HCEC 1CT (cell line): ENCODE measurements at regions not wholly inside any gene's neighbourhood (a gene's known extent, or its start where the extent isn't known, plus 50 kb on each side); places are given as distances from the start of the nearest gene placed in this dataset.

Source experiments
- DNase-seq: peaks from one replicate; pipeline ENCODE4 v3.0.0-alpha.2; 2017

DNA sequence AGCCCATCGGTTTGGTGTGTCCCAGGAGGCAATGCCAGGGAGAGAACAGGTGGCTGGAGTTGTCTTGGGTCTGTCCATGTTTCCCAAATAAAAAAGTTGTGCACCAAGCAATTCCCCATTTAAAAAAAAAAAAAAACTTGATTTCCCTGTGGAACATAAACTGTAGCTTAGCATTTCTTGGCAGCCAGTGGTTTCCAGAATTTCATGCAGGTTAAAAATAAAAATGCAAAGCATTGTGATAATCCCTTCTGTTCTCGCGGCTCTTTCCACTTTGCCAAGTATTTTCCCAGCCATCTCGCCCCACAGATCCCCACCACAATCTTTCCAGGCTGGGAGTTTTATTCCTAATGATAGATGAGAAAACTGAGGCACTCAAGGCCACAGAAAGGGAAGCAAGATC is 51.4 kb upstream of the MSX1 start:
- DNase-seq, result no peak

DNA sequence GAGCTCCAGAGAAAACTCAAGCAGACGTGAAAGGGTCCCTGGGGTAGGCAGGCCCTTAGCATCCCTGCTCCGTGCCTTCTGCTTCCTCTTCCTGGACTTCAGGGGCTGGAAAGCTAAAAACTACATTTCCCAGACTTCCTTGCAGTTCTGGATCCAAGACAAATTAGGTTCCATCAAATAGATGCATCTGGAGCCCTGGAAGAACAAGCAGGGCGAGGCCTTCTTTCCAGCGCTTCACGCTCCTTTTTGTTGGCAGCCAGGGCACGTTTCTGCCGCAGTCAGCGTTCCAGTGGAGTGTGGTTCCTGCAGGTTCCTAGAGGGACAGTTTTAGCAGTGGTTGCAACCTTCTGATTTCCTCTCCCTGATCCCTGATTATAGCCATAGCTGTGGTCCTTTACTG is 53.6 kb upstream of the MSX1 start:
- no peak for DNase-seq

DNA sequence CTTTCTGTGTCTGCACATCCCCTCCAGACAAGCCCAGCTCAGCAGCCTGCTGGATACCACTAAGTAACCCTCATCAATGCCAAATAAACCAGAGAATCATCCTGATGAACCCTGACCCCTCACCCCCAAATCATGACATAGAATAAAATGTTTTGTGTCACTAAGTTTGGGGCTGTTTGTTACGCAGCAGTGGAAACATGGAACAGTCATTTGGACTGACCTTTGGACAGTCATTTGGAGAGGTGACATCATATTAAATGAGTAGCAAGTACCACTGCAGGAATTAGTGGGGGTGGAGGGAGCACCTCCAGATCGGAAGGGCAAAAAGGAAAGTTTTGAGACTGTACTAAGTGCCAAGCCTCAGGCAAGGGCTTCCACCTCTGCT is 55.6 kb upstream of the MSX1 start:
- DNase-seq, result no peak

DNA sequence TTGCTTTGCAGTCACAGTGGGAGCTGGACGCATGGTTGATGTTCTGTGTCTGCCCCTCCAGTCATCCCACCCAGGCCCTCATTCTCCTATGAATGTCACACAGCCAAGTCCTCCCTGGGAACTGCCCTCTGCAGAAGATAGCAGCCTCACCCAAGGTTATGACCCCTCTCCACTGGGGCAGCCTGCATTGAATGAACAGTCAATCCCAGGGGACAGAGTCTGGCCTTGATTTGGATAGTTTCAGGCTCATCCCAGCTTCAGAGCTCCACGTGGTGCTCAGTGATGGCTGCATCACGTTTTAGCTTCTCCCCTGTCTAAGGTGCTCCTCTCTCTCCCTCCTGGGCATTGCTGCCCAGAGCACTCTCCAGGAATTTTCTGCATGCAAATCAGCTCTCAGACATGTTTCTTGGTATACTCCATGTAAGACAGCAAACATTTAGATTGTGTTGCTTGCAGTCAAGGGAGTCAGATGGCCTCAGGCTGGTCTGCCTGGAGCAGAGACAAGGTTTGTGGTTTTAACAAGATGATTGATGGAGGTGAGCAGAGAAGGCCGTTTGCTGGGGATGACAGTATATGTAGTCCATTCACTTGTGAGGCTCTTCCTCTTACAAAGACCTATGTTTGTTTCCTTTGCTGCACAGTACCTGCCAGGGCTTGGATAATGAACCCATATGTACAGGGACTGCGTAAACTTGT is 56.1 kb upstream of the MSX1 start:
- DNase-seq, result no peak

DNA sequence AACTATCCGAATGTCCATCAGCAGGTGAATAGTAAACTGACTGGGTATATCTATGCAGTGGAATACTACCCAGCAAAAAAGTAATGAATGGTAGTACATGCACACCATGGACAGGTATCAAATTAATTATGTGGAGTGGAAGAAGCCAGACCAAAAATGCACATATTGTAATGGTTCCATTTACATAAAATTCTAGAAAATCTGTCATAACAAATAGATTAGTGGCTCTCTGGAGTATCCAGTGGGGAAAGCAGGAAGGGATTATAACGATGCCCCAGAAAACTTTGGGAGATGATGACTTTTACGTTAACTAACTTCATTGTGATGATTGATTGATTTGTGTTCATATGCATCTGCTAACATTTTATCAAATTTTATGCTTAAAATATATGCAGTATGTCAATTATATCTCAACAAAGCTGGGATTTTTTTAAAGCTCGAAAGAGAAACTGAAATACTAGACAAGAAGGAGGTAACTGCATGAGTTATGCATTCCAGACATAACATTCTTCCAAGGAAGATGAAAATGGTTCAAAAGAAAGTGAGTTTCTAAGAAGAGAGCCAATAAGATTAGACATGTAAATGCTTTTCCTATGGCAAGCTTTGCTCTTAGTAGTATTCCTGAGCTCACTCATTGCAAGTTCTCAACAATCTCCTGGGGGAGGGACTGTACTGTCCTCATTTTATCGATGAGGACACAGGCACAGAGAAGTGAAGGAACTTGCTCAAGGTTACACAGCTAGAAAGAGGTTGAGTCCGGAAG is 58.6 kb upstream of the MSX1 start:
- no peak for DNase-seq

DNA sequence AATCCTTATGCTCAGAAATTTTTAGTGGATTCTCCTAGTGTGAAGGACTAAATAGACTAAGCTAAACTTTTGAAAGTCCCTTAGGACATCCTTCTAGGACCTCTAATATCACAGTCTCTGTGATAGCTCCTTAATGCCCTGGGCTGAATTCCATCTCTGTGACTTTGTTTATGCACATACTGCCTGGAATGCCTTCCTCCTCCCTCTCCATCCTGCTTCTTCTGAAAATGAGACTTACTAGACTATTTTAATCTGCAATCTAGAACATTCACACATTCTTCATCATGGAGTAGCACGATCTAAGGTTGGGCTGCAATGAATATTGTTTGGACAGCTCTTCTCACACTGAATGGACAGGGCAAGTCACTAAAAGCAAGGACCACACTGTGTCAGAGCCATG is 65.0 kb upstream of the MSX1 start:
- no peak for DNase-seq

DNA sequence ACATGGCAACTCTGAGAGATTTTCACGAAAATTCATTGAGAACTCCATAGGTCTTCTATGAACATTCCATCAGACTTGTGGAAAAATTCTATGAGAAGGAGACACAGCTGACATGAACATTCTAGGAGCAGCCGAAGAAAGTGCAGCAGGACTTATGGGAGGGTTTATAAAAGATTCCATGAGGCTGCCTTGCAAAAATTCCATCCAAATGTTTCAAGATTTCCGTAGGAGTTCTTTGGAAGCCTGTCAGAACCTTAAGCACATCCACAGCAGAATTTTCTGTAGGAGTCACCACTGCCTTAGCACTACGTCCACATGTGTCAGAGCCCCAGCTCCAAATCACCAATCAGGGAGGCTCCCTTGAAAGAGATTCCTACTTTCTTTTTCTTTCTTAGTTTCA is 67.0 kb upstream of the MSX1 start:
- DNase-seq, result no peak

DNA sequence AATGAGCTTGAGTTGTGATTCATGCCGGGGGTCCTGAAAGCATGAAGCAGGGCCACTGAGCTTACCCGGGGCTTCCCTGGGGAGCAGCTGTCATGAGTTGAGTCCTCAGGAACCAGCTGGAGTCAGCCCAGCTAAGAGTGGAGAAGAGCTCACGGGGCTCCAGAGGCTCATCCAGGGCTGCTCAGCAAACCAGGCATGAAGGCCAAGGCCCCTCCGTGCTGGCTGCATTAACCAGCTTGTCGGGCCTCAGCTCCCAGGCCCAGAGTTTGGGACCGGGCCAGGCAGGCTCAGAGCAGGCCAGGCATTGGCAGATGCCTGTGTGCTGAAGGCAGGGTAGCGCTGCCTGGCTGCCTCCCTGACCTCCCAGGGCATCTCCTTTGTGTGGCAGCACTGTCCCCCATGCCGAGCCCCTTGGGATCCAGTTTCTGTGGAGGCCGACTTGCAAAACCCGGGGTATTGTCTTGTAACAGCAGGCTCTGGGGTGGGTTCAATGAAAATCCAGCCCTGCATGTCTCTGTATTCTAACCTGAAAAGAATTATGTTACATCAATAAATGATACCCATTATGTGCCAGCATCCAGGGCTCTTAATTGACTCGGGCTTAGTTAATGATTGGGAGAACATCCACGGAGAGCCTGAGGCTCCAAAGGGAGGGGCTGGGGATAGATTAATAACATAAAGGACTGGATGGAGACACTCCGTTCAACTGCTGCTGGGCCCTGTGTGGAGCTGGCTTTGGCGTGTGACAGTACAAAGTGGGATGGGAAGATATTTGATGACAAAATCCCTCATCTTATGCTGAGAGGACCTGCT is 68.0 kb upstream of the MSX1 start:
- DNase-seq, result no peak

DNA sequence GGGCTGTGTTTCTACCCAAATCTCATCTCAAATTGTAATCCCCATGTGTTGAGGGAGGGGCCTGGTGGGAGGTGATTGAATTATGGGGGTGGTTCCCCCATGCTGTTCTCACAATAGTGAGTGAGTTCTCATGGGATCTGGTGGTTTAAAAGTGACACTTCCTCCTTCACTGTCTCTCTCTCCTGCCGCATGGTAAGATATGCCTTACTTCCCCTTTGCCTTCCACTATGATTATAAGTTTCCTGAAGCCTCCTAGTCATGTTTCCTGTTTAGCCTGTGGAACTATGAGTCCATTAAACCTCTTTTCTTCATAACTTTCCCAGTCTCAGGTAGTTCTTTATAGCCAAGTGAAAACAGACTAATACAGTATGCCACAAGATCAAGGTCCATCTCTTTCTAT is 70.0 kb upstream of the MSX1 start:
- no peak for DNase-seq

DNA sequence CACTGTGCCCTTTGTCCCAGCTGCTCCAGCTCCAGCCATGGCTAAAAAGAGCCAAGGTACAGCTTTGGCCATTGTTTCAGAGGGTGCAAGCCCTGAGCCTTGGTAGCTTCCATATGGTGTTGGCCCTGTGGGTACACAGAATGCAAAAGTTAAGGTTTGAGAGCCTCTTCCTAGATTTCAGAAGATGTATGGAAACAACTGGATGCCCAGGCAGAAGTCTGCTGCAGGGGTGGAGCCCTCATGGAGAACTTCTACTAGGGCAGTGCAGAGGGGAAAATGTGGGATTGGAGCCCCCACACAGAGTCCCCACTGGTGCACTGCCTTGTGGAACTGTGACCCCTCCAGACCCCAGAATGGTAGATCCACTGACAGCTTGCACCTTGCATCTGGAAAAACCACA is 70.9 kb upstream of the MSX1 start:
- DNase-seq, result no peak

DNA sequence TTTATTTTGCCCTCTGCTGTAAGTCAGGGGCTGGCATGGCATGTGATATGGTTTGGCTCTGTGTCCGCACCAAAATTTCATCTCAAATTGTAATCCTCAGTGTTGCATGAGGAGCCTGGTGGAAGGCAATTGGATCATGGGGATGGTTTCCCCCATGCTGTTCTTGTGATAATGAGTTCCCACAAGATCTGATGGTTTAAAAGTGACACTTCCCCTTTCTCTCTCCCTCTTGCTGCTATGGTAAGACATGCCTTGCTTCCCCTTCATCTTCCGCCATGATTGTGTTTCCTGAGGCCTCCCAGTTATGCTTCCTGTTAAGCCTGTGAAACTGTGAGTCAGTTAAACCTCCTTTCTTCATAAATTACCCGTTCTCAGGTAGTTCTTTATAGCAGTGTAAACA is 72.0 kb upstream of the MSX1 start:
- no peak for DNase-seq

DNA sequence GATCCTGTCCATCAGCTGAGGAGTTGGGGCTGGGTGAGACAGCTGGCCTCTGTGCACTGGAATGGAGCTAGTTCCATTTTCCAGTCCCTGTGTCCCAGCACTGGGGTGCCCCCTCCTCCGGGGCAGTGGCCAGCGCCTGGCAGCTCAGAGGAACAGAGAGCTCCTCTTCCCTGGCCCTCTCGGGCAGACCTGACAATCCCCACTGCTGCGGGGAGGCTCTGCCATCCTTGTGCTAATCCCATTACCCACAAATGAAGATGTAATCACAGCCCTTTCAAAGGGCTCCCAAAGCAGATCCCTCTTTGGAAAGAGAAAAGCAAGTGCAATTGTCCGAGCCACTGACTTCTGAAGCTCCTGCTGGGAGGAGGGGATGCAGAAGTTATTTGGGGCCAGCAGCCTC is 75.1 kb upstream of the MSX1 start:
- no peak for DNase-seq

DNA sequence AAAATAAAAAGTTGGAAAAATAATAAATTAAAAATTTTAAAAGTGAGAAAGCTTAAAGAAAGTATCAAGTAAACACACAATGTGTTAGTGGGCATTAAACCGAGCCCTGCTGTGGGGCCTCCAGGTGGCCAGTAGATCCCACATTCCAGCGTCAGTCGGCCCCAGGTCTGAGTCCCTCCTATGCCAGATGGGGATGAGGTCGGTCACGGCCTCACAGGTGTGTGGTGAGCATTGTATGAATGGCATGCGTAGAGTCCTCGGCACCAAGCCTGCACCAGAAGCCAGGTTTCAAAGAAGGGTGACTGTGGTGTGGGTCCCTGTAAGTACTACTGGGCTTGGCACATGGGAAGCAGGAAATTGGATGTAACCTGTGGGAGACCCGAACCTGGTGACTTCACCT is 75.6 kb upstream of the MSX1 start:
- DNase-seq, result no peak

DNA sequence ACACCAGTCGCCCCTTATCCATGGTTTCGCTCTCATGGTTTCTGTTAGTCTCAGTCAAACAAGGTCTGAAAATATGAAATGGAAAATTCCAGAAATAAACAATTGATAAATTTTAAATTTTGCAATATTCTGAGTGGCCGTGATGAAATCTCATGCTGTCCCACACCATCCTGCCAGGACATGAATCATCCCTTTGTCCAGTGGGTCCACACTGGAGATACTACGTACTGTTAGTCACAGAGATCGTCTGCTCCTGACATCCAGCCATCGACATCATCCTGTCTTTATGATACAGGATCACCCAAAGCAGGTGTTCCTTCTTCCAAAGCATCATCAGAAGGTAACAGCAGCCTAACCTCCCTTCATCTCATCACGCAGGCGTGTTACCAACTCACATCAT is 76.5 kb upstream of the MSX1 start:
- DNase-seq, result peak; percentile 3

DNA sequence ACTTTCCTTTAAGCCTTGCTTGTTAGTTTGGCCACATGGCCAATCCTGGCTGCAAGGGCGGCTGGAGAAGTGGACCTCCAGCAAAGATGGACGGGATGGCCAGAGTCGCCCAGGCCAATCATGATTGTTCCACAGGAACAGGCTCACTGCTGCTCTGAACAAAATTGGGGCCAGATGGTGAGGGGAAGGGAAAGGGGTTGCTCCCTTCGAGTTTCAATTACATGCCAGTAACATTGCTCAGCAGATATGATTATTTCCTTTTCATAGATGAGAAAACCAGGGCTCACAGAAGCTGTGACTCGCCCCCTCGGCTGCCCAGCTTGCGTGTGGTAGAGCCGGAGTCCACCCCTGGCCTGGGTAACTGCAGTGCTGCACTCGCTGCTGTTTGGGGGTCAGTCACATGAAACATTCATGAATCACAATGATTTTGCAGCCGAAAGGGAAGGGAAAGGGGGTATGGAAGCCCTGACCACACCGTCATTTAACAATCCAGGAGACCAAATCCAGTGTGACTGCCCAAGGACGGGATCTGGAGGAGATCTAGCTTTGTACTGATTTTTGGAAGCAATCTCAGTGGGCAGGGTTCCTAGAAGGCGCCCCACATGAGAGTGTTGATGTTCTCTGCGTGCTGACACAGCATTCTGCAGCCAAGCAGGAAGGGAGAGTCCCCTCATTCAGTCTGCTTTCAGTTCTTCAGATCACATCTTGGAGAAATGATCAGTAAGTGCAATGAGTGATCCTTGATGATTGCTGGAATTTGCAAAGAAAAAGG is 77.3 kb upstream of the MSX1 start:
- DNase-seq, result peak; percentile 19

DNA sequence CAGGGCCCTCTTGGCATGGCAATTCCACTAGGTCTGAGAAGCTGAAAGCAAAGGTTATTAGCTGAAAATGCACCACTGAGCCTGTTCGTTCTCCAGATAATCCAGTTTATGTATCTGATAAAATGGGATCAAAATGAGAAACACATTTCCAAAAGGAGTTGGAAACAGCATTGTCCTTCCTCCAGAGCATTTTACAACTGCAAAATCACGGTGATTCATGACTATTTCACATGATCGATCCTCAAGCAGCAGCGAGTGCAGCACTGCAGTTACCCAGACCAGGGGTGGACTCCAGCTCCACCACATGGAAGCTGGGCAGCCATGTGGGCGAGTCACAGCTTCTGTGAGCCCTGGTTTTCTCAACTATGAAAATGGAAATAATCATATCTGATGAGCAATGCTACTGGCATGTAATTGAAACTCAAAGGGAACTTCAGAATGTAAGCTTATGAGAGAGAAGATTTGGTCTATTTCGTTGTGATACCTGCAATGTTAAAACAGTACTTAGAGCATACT is 78.7 kb upstream of the MSX1 start:
- peak; percentile 44 for DNase-seq

DNA sequence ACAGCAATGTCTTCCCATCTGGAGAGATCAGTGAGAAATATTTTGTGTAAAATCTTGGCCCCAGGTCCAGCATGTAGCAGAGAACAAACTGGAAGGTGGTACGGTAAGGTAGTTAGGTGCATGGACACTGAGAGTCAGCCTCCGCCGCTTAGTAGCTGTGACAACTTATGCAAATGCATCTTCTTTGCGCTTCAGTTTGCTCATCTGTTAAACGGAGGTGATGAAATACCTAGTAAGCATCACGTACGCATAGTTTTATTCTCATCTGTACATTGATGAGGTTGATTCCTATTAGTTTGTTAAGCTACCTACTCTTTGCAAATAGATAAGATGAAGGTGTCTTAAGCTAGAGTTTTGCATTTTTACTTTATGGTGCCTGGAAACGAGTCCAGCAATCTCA is 80.0 kb upstream of the MSX1 start:
- no peak for DNase-seq

DNA sequence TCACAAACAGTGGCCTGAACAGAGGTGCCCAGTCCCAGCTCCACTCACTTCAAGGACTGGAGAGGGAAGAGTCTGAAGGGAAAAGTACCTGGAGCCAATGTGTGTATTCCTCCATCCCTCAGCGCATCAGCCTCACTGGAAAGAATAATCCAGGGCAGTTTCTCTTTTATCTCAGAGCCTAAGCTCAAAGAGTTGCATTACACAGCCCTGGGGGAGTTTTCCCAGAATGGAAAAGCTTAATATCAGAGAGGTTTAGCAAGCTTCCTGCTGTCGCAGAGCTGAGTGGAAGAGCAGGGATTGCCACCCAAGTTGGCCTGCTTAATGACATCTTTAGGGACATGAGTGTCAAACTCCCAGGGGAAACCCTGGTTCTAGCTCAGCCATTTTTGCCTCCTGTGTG is 80.4 kb upstream of the MSX1 start:
- DNase-seq, result no peak

DNA sequence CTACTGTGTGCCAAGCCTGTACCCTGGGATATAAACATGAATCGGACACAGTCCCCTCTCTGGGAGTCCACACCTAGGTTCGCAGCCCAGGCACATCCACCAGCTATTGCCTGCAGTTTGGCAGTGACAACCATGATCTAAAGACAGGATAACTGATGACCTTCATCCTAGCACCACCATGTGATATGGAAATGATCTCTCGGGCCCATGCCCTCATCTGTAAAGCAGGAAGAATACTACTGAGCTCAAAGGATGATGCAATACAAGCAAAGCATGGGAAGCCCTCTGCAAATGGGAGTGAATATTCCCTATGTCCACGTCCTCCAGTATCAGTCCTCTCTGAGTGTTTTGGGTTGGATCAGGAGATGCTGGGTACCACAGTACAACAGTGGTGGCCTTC is 80.9 kb upstream of the MSX1 start:
- no peak for DNase-seq

DNA sequence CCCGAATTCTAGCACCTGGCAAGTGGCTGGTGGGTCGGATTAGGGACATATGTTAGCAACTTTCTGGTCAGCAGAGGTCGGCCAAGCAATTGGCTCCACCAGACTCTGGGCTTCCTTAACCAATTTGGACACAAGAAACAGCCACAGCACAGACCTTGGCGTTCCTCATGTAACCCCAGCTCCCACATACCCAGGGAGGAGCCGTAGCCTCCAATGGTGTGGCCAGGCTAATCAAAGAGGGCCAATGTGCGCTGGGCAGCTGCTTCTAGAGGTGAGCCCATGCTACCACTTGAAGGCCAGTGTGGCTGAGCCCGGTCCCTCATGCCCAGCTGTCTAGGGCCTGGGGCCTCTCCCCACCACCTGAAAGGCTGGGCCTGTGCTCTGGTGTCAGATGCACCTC is 82.5 kb upstream of the MSX1 start:
- DNase-seq, result no peak

DNA sequence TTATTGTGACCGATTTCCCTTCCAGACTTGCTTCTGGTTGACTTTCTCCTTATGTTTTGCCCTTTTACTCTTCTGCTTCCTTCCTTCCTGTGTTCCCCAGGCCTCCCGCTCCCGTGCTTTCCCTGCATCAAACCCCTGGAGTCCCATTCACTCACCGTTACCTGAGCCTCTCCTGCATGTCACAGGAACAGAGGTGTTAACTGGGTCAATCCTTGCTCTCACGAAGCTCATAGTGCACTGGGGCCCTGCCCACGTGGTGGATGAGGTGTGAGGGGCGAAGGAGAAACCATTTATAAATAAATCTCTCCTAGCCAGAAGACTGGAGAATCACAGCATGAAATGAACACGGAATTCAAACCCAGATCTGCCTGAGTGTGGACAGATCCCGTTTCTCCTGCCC is 83.1 kb upstream of the MSX1 start:
- no peak for DNase-seq

DNA sequence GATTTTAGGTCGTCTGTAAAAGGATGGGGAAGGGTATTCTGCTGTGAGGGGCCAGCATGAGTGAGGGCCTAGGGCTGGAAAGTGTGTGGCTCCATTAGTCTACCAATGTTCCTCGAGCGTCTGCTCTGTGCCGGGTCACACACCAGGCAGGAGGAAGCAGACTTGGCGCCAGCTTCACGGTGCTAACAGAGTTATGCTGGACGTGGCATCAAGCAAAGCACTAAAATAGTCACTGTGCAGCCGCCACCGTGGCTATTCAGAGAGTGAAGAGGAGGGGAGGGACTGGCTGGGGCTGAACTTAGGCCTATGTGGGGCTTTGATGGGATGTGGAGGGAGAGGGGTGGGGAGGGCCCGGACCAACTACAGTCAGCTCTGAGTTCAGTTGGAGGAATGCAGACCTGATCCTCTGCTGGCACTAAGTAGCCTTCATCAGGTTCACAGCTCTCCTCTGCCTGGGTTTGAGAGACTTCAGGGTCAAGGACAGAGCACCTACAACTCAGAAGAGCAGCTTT is 83.9 kb upstream of the MSX1 start:
- no peak for DNase-seq

DNA sequence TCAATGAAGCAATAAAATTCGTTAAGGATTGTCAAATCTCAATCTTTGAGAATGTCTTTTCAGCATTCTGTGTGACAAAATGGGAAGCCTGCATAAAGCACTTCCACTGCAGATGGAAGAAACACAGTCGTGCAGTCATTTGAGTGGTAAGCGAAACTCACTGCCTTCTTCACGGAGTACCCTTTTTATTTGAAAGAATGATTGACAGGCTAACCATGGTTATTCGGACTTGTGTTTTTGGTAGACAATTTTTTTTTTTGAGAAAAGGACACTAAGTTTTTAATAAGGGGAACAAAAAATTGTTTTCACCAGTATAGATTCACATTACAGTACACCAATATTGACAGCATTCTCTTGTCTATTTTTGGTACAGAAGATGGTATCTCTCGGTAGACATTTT is 86.9 kb upstream of the MSX1 start:
- DNase-seq, result no peak
